HEK293 (cell line): ENCODE measurements at regions not wholly inside any gene's neighbourhood (a gene's known extent, or its start where the extent isn't known, plus 50 kb on each side); places are given as distances from the start of the nearest gene placed in this dataset.

Experiments
- CTCF ChIA-PET: fragments of 350-600 bp; formaldehyde crosslinking; extraction: SDS; loops from one replicate; lab custom pipeline; 2021; ENCODE audit warnings: antibody characterized with exemption; lab: Yijun Ruan, JAX
- POLR2A ChIA-PET: fragments of 300-600 bp; formaldehyde crosslinking; extraction: SDS; loops from one replicate; lab custom pipeline; 2020; ENCODE audit warnings: antibody characterized with exemption, inconsistent platforms; lab: Yijun Ruan, JAX
- H3K27ac ChIP-seq: fragments of 200-500 bp; sonication (Bioruptor generic); 2 replicates; pipeline ENCODE4 v1.5.1; 2014; ENCODE audit warnings: low read depth, low read length, control low read depth, inconsistent platforms; ENCODE audit errors: extremely low read depth
- H3K36me3 ChIP-seq, 2 experiments: fragments of 200-500 bp in 1 of 2; sonication (Bioruptor generic) in 1 of 2; 1 replicate in 1 of 2; 2 replicates in 1 of 2; pipeline ENCODE4 v1.5.1; 2014 to 2017; ENCODE audit warnings: inconsistent platforms in 2 of 2, low read length in 2 of 2; ENCODE audit not compliant: control insufficient read depth in 2 of 2, insufficient read depth in 1 of 2
- H3K4me1 ChIP-seq: fragments of 200-500 bp; sonication (Bioruptor generic); 2 replicates; pipeline ENCODE4 v1.5.1; 2014; ENCODE audit warnings: mild to moderate bottlenecking, low read length, inconsistent platforms; ENCODE audit not compliant: control insufficient read depth, insufficient read depth
- H3K4me3 ChIP-seq: 2 replicates; pipeline ENCODE4 v1.5.1; 2011; ENCODE audit warnings: low read depth, mild to moderate bottlenecking, control low read depth, low read length, moderate library complexity
- H3K9me3 ChIP-seq: fragments of 200-500 bp; sonication (Bioruptor generic); 2 replicates; pipeline ENCODE4 v1.5.1; 2014; ENCODE audit warnings: low read depth, low read length, inconsistent platforms; ENCODE audit not compliant: control insufficient read depth, insufficient read depth
- ATF2 ChIP-seq: fragments of 450-650 bp; formaldehyde crosslinking; IDR thresholded peaks from 2 replicates; pipeline ENCODE4 v1.5.1; 2016; ENCODE audit warnings: missing biosample characterization, missing genetic modification characterization, low read depth
- BCL11A ChIP-seq: fragments of 450-650 bp; formaldehyde crosslinking; IDR thresholded peaks from 2 replicates; pipeline ENCODE4 v1.5.1; 2016; ENCODE audit warnings: low read depth, missing biosample characterization, missing genetic modification characterization
- EGR2 ChIP-seq: fragments of 450-650 bp; formaldehyde crosslinking; IDR thresholded peaks from 2 replicates; pipeline ENCODE4 v1.5.1; 2016; ENCODE audit warnings: low read depth, missing biosample characterization, missing genetic modification characterization
- HOXC10 ChIP-seq: sonication (generic); formaldehyde crosslinking; IDR thresholded peaks from 2 replicates; pipeline ENCODE4 v1.8.1; 2023; ENCODE audit warnings: mild to moderate bottlenecking, missing genetic modification reagents
- MYNN ChIP-seq: fragments of 450-650 bp; formaldehyde crosslinking; IDR thresholded peaks from 2 replicates; pipeline ENCODE4 v1.5.1; 2016; ENCODE audit warnings: missing biosample characterization, missing genetic modification characterization, borderline replicate concordance
- MZF1 ChIP-seq: fragments of 450-650 bp; formaldehyde crosslinking; IDR thresholded peaks from 2 replicates; pipeline ENCODE4 v1.5.1; 2017; ENCODE audit warnings: missing biosample characterization, missing genetic modification characterization, borderline replicate concordance
- OSR2 ChIP-seq: fragments of 450-650 bp; formaldehyde crosslinking; IDR thresholded peaks from 2 replicates; pipeline ENCODE4 v1.5.1; 2016; ENCODE audit warnings: missing biosample characterization, missing genetic modification characterization
- TRIM28 ChIP-seq: IDR thresholded peaks from 2 replicates; pipeline ENCODE4 v1.6.1; 2011; ENCODE audit warnings: low read length, control low read depth, borderline replicate concordance
- WT1 ChIP-seq: fragments of 450-650 bp; formaldehyde crosslinking; IDR thresholded peaks from 2 replicates; pipeline ENCODE4 v1.5.1; 2016; ENCODE audit warnings: missing biosample characterization, missing genetic modification characterization
- YY1 ChIP-seq: fragments of 450-650 bp; formaldehyde crosslinking; IDR thresholded peaks from 2 replicates; pipeline ENCODE4 v1.5.1; 2018; ENCODE audit warnings: missing biosample characterization, missing genetic modification characterization
- YY2 ChIP-seq: fragments of 450-650 bp; formaldehyde crosslinking; IDR thresholded peaks from 2 replicates; pipeline ENCODE4 v1.5.1; 2016; ENCODE audit warnings: missing biosample characterization, missing genetic modification characterization
- ZNF132 ChIP-seq: fragments of 450-650 bp; formaldehyde crosslinking; IDR thresholded peaks from 2 replicates; pipeline ENCODE4 v1.5.1; 2017; ENCODE audit warnings: missing biosample characterization, missing genetic modification characterization, borderline replicate concordance
- ZNF133 ChIP-seq: fragments of 450-650 bp; formaldehyde crosslinking; IDR thresholded peaks from 2 replicates; pipeline ENCODE4 v1.5.1; 2016; ENCODE audit warnings: missing biosample characterization, missing genetic modification characterization
- ZNF366 ChIP-seq: fragments of 450-650 bp; formaldehyde crosslinking; conservative IDR thresholded peaks from 2 replicates; pipeline ENCODE4 v1.5.1; 2016; ENCODE audit warnings: missing biosample characterization, missing genetic modification characterization
- ZNF391 ChIP-seq: fragments of 450-650 bp; formaldehyde crosslinking; IDR thresholded peaks from 2 replicates; pipeline ENCODE4 v1.5.1; 2016; ENCODE audit warnings: low read depth, missing biosample characterization, missing genetic modification characterization, borderline replicate concordance
- ZNF510 ChIP-seq: fragments of 450-650 bp; formaldehyde crosslinking; IDR thresholded peaks from 2 replicates; pipeline ENCODE4 v1.5.1; 2018; ENCODE audit warnings: mild to moderate bottlenecking, missing genetic modification characterization, missing biosample characterization; ENCODE audit not compliant: insufficient replicate concordance
- ZNF513 ChIP-seq: fragments of 450-650 bp; IDR thresholded peaks from 2 replicates; pipeline ENCODE4 v1.5.1; 2018; ENCODE audit warnings: missing biosample characterization, missing genetic modification characterization
- ZNF600 ChIP-seq: fragments of 450-650 bp; formaldehyde crosslinking; IDR thresholded peaks from 2 replicates; pipeline ENCODE4 v1.5.1; 2016; ENCODE audit warnings: missing biosample characterization, missing genetic modification characterization
- ZNF701 ChIP-seq: fragments of 450-650 bp; formaldehyde crosslinking; IDR thresholded peaks from 2 replicates; pipeline ENCODE4 v1.5.1; 2016; ENCODE audit warnings: missing biosample characterization, missing genetic modification characterization
- ZNF776 ChIP-seq: fragments of 450-650 bp; formaldehyde crosslinking; IDR thresholded peaks from 2 replicates; pipeline ENCODE4 v1.5.0; 2017; ENCODE audit warnings: missing biosample characterization, missing genetic modification characterization, borderline replicate concordance
- TF ChIP-seq, protein P1 (sequence below): fragments of 450-650 bp; formaldehyde crosslinking; IDR thresholded peaks from 2 replicates; pipeline ENCODE4 v1.5.1; 2016; ENCODE audit warnings: missing biosample characterization, missing genetic modification characterization
- TF ChIP-seq, protein P2 (sequence below): fragments of 450-650 bp; formaldehyde crosslinking; IDR thresholded peaks from 2 replicates; pipeline ENCODE4 v1.5.1; 2017; ENCODE audit warnings: missing biosample characterization, missing genetic modification characterization
- TF ChIP-seq, protein P3 (sequence below): fragments of 450-650 bp; formaldehyde crosslinking; IDR thresholded peaks from 2 replicates; pipeline ENCODE4 v1.5.1; 2016; ENCODE audit warnings: missing biosample characterization, missing genetic modification characterization, borderline replicate concordance

GRCh38 chr3:154889227-154889634 is 190.9 kb upstream of the MME start:
- CTCF ChIA-PET: no interaction called here
- H3K36me3 ChIP-seq: no peaks in the 10 kb centered on the region
- TF ChIP-seq YY2 (tag by site-specific recombination) (no peak), WT1 (no peak), BCL11A (no peak), MZF1 (no peak), EGR2 (tag by site-specific recombination) (no peak), MYNN (tag by site-specific recombination) (no peak), TRIM28 (no peak), YY1 (tag by site-specific recombination) (no peak), ZNF701 (no peak), ATF2 (no peak), OSR2 (no peak), ZNF132 (tag by site-specific recombination) (no peak), ZNF391 (tag by site-specific recombination) (no peak), HOXC10 (no peak)
- TF ChIP-seq, protein P1, sequence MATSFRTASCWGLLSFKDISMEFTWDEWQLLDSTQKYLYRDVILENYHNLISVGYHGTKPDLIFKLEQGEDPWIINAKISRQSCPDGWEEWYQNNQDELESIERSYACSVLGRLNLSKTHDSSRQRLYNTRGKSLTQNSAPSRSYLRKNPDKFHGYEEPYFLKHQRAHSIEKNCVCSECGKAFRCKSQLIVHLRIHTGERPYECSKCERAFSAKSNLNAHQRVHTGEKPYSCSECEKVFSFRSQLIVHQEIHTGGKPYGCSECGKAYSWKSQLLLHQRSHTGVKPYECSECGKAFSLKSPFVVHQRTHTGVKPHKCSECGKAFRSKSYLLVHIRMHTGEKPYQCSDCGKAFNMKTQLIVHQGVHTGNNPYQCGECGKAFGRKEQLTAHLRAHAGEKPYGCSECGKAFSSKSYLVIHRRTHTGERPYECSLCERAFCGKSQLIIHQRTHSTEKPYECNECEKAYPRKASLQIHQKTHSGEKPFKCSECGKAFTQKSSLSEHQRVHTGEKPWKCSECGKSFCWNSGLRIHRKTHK (tag by site-specific recombination): no peak
- TF ChIP-seq, protein P2, sequence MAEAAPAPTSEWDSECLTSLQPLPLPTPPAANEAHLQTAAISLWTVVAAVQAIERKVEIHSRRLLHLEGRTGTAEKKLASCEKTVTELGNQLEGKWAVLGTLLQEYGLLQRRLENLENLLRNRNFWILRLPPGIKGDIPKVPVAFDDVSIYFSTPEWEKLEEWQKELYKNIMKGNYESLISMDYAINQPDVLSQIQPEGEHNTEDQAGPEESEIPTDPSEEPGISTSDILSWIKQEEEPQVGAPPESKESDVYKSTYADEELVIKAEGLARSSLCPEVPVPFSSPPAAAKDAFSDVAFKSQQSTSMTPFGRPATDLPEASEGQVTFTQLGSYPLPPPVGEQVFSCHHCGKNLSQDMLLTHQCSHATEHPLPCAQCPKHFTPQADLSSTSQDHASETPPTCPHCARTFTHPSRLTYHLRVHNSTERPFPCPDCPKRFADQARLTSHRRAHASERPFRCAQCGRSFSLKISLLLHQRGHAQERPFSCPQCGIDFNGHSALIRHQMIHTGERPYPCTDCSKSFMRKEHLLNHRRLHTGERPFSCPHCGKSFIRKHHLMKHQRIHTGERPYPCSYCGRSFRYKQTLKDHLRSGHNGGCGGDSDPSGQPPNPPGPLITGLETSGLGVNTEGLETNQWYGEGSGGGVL (tag by site-specific recombination): no peak
- TF ChIP-seq, all 188 proteins: peak for 0
- POLR2A ChIA-PET: no interaction called here
- Histone ChIP-seq H3K4me1 (no peaks in the 10 kb centered on the region), H3K9me3 (no peaks in the 10 kb centered on the region), H3K4me3 (no peak overlapping the region), H3K27ac (no peak overlapping the region)

- Histone ChIP-seq H3K4me3 (no peak overlapping the region), H3K36me3 (no peaks in the 10 kb centered on the region), H3K9me3 (no peaks in the 10 kb centered on the region), H3K4me1 (no peaks in the 10 kb centered on the region), H3K27ac (no peak overlapping the region)
- ChIA-PET CTCF (no interaction called here), POLR2A (no interaction called here)
- TF ChIP-seq ZNF366 (tag by site-specific recombination) (no peak), ZNF776 (tag by site-specific recombination) (no peak), ZNF600 (no peak), ZNF513 (tag by site-specific recombination) (no peak), ZNF133 (tag by site-specific recombination) (no peak), ZNF510 (no peak)
- TF ChIP-seq, protein P3, sequence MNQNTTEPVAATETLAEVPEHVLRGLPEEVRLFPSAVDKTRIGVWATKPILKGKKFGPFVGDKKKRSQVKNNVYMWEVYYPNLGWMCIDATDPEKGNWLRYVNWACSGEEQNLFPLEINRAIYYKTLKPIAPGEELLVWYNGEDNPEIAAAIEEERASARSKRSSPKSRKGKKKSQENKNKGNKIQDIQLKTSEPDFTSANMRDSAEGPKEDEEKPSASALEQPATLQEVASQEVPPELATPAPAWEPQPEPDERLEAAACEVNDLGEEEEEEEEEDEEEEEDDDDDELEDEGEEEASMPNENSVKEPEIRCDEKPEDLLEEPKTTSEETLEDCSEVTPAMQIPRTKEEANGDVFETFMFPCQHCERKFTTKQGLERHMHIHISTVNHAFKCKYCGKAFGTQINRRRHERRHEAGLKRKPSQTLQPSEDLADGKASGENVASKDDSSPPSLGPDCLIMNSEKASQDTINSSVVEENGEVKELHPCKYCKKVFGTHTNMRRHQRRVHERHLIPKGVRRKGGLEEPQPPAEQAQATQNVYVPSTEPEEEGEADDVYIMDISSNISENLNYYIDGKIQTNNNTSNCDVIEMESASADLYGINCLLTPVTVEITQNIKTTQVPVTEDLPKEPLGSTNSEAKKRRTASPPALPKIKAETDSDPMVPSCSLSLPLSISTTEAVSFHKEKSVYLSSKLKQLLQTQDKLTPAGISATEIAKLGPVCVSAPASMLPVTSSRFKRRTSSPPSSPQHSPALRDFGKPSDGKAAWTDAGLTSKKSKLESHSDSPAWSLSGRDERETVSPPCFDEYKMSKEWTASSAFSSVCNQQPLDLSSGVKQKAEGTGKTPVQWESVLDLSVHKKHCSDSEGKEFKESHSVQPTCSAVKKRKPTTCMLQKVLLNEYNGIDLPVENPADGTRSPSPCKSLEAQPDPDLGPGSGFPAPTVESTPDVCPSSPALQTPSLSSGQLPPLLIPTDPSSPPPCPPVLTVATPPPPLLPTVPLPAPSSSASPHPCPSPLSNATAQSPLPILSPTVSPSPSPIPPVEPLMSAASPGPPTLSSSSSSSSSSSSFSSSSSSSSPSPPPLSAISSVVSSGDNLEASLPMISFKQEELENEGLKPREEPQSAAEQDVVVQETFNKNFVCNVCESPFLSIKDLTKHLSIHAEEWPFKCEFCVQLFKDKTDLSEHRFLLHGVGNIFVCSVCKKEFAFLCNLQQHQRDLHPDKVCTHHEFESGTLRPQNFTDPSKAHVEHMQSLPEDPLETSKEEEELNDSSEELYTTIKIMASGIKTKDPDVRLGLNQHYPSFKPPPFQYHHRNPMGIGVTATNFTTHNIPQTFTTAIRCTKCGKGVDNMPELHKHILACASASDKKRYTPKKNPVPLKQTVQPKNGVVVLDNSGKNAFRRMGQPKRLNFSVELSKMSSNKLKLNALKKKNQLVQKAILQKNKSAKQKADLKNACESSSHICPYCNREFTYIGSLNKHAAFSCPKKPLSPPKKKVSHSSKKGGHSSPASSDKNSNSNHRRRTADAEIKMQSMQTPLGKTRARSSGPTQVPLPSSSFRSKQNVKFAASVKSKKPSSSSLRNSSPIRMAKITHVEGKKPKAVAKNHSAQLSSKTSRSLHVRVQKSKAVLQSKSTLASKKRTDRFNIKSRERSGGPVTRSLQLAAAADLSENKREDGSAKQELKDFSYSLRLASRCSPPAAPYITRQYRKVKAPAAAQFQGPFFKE (tag by site-specific recombination): no peak
These were observed 192.2 kb upstream of the MME start for GRCh38 chr3:154887869-154888268.
